ENCODE measurements at regions not wholly inside any gene's neighbourhood (a gene's known extent, or its start where the extent isn't known, plus 50 kb on each side); places are given as distances from the start of the nearest gene placed in this dataset.

DNA sequence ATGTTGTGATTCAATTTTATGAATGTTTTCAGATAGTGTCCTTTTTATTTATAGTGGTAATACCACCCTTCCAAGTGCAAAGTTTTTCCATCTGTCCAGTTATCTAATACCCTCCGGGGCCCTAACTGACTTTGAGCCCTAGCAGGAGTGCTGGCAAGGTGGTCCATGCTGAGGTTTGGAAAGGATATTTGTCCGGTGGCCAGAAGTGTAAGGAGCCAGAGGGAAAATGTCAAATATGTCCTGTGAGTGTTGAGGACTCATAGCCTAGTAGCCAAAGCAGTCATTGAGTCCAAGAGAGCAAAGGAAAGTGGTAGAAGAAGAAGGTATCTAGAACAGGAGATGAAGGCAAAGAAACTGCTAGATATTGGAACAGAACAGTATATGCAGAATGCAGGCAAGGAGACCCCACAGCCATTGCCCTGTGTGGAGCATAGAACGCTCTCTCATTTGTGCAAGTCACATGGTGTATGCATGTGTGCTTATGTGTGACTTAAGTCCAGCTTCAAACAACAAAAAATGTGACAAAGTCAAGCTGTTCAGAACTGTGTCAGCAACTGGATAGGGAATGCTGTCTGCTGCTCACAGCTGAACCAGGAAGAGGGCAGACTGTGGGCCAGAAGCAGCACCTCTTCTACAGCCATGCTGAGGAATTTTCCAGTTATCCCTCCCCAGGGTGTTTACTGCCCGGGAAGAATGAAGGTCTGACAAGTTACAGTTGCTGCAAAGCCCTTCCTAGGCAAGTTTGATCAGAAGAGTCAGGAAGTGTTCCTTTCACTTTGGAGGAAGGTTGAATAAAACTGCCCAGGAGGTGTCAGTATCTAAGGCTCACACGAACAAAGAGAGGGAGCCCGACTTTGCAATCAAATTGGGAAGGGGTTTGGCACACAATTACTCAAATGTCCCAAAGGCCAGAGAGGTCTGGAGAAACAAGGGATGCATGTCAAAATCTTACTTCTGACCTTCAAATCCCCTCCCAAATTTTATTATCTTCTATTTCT lies 463.3 kb upstream of the DMAC1 start:
- 1 to 4% methylated on average over 6 of the region's 6 CpGs for WGBS, 2 experiments (ENCODE audit: low coverage in 1 of 2, low lambda C conversion rate in 2 of 2, missing lambda C conversion rate in 2 of 2)
- H3K9me3 ChIP-seq (ENCODE audit: low read depth) = no peaks in the 10 kb centered on the region
- no peaks in the 10 kb centered on the region for H4K20me1 ChIP-seq (ENCODE audit: insufficient read depth)
- in situ Hi-C loops (cut with MboI) = no loop called here
- no peaks in the 10 kb centered on the region for H3F3A ChIP-seq (ENCODE audit: insufficient read depth)
- no peak overlapping the region for H3K27ac ChIP-seq
- DNase-seq = no peak
- H3K9me2 ChIP-seq (ENCODE audit: insufficient read depth) = no peaks in the 10 kb centered on the region
- H3K4me1 ChIP-seq (ENCODE audit: insufficient read depth) = no peaks in the 10 kb centered on the region
- TF ChIP-seq EZH2 (IDR thresholded peaks at IDR 0.05; ENCODE audit: insufficient read depth, poor library complexity, severe bottlenecking) (no peak), EZH2phosphoT487 (IDR thresholded peaks at IDR 0.05; ENCODE audit: insufficient read depth, low read depth) (no peak)
- no peak overlapping the region for H2AFZ ChIP-seq
- no peak overlapping the region for H3K9ac ChIP-seq
- H3K36me3 ChIP-seq (ENCODE audit: low read depth) = no peaks in the 10 kb centered on the region
- H3K4me3 ChIP-seq = no peak overlapping the region
- H3K27me3 ChIP-seq (replicated peaks; ENCODE audit: insufficient read depth) = no peaks in the 10 kb centered on the region
- no peaks in the 10 kb centered on the region for H3K79me2 ChIP-seq (ENCODE audit: insufficient read depth)
- H3K4me2 ChIP-seq (ENCODE audit: unreplicated experiment) = no peak overlapping the region

DNA sequence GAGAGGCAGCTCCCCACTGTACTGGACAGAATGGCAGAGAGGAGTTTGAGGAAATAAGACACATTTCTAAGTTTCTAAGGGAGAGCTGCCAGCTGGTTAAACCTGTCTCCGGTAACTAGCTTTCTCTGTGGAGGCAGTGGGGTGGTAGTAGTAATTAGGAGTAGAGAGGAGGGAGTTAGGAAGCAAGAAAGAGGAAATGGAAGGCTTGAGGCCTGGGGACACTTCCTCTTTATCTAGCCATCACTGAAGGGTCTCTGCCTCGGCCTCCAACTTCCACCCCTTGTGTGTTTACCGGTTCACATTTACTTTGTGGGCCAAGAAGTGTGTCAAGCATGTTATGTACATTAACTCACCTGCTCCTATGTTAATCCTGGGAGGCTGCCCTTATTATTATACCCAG lies 462.2 kb upstream of the DMAC1 start:
- Histone ChIP-seq H3K27ac (no peak overlapping the region), H3K27me3 (replicated peaks; ENCODE audit: insufficient read depth) (no peaks in the 10 kb centered on the region), H3K4me3 (no peak overlapping the region), H3K9ac (no peak overlapping the region), H3K9me2 (ENCODE audit: insufficient read depth) (no peaks in the 10 kb centered on the region), H3K4me1 (ENCODE audit: insufficient read depth) (no peaks in the 10 kb centered on the region), H3K4me2 (ENCODE audit: unreplicated experiment) (no peak overlapping the region), H3K79me2 (ENCODE audit: insufficient read depth) (no peaks in the 10 kb centered on the region), H3F3A (ENCODE audit: insufficient read depth) (no peaks in the 10 kb centered on the region), H2AFZ (no peak overlapping the region), H4K20me1 (ENCODE audit: insufficient read depth) (no peaks in the 10 kb centered on the region), H3K36me3 (ENCODE audit: low read depth) (no peaks in the 10 kb centered on the region), H3K9me3 (ENCODE audit: low read depth) (no peaks in the 10 kb centered on the region)
- WGBS, 2 experiments (ENCODE audit: low coverage in 1 of 2, low lambda C conversion rate in 2 of 2, missing lambda C conversion rate in 2 of 2) = 11 to 30% methylated on average over 3 of the region's 3 CpGs
- no peak for TF ChIP-seq EZH2 (IDR thresholded peaks at IDR 0.05; ENCODE audit: insufficient read depth, poor library complexity, severe bottlenecking)
- TF ChIP-seq EZH2phosphoT487 (IDR thresholded peaks at IDR 0.05; ENCODE audit: insufficient read depth, low read depth) = no peak
- in situ Hi-C loops (cut with MboI) = no loop called here
- no peak for DNase-seq

DNA sequence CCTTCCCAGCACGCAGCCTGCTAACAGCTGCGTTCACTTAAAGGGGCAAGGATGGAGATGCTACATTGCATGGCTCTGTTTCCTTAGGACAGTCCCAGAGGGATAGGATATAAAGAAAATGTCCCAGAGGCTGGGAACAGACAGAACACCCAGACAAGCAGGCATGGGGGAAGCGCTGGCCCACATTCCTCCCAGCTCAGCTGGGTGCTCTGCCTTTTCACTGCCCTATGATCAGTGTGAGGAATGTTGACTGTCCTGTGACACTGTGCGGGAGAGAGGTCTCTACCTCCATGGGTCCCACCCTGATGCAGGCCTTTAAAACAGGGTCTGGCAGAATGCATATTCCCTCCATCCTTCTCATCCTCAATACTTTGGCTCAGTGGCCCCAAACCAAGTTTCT lies 459.4 kb upstream of the DMAC1 start:
- Histone ChIP-seq H3K4me3 (no peak overlapping the region), H3K9me3 (ENCODE audit: low read depth) (no peaks in the 10 kb centered on the region), H3K27me3 (replicated peaks; ENCODE audit: insufficient read depth) (no peaks in the 10 kb centered on the region), H3K27ac (no peak overlapping the region), H4K20me1 (ENCODE audit: insufficient read depth) (no peaks in the 10 kb centered on the region), H3F3A (ENCODE audit: insufficient read depth) (no peaks in the 10 kb centered on the region), H3K4me2 (ENCODE audit: unreplicated experiment) (no peak overlapping the region), H3K36me3 (ENCODE audit: low read depth) (no peaks in the 10 kb centered on the region), H2AFZ (no peak overlapping the region), H3K4me1 (ENCODE audit: insufficient read depth) (no peaks in the 10 kb centered on the region), H3K9ac (no peak overlapping the region), H3K9me2 (ENCODE audit: insufficient read depth) (no peaks in the 10 kb centered on the region), H3K79me2 (ENCODE audit: insufficient read depth) (no peaks in the 10 kb centered on the region)
- 26% methylated on average over 4 of the region's 4 CpGs for WGBS, 2 experiments (ENCODE audit: low coverage in 1 of 2, low lambda C conversion rate in 2 of 2, missing lambda C conversion rate in 2 of 2)
- in situ Hi-C loops (cut with MboI) = no loop called here
- no peak for TF ChIP-seq EZH2 (IDR thresholded peaks at IDR 0.05; ENCODE audit: insufficient read depth, poor library complexity, severe bottlenecking)
- TF ChIP-seq EZH2phosphoT487 (IDR thresholded peaks at IDR 0.05; ENCODE audit: insufficient read depth, low read depth) = no peak
- no peak for DNase-seq

DNA sequence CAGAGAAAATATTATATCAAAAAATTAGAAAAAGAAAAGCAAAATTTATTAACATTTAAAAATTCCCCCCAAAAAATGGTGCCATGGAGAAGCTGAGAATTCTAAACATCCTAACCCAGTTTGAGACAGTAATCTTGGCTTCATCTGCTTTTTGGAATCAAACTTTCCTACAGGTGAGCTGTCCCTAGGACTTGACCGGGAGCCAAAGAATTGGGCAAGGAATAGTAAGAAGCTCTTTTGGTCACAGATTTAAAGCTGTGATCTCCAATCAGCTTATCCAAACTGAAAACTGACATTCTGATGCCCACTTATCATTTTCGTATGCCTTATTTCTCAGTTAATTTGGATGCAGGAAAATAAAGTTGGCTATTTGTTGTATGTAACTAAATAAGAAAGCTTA lies 457.3 kb upstream of the DMAC1 start:
- H3K27me3 ChIP-seq (replicated peaks; ENCODE audit: insufficient read depth) = no peaks in the 10 kb centered on the region
- no peaks in the 10 kb centered on the region for H3K79me2 ChIP-seq (ENCODE audit: insufficient read depth)
- H3K27ac ChIP-seq = no peak overlapping the region
- in situ Hi-C loops (cut with MboI) = no loop called here
- H2AFZ ChIP-seq = no peak overlapping the region
- H3K4me1 ChIP-seq (ENCODE audit: insufficient read depth) = no peaks in the 10 kb centered on the region
- H3F3A ChIP-seq (ENCODE audit: insufficient read depth) = no peaks in the 10 kb centered on the region
- no peak for DNase-seq
- no peak overlapping the region for H3K4me3 ChIP-seq
- no peak for TF ChIP-seq EZH2 (IDR thresholded peaks at IDR 0.05; ENCODE audit: insufficient read depth, poor library complexity, severe bottlenecking)
- TF ChIP-seq EZH2phosphoT487 (IDR thresholded peaks at IDR 0.05; ENCODE audit: insufficient read depth, low read depth) = no peak
- H3K9me3 ChIP-seq (ENCODE audit: low read depth) = no peaks in the 10 kb centered on the region
- no peaks in the 10 kb centered on the region for H3K36me3 ChIP-seq (ENCODE audit: low read depth)
- H3K9ac ChIP-seq = no peak overlapping the region
- WGBS, 2 experiments (ENCODE audit: low coverage in 1 of 2, low lambda C conversion rate in 2 of 2, missing lambda C conversion rate in 2 of 2) = 20 to 21% methylated on average over 2 of the region's 2 CpGs
- H3K9me2 ChIP-seq (ENCODE audit: insufficient read depth) = no peaks in the 10 kb centered on the region
- no peaks in the 10 kb centered on the region for H4K20me1 ChIP-seq (ENCODE audit: insufficient read depth)
- H3K4me2 ChIP-seq (ENCODE audit: unreplicated experiment) = no peak overlapping the region
